HG03432 (cell line): ENCODE measurements at regions not wholly inside any gene's neighbourhood (a gene's known extent, or its start where the extent isn't known, plus 50 kb on each side); places are given as distances from the start of the nearest gene placed in this dataset.
"Not testable (repeated sequence)": the region's sequence is repeated elsewhere in the genome, so short reads cannot be mapped to it uniquely, and the experiment has no call there.

Source experiments
- ATAC-seq: cut with Tn5 transposase; IDR thresholded peaks from one replicate; pipeline ENCODE4 v1.9.1; 2021; ENCODE audit warnings: mild to moderate bottlenecking, moderate library complexity; ENCODE audit not compliant: unreplicated experiment

GRCh38 chr3:130800829-130801228 lies 54.2 kb upstream of the PIK3R4 start:
- no peak for ATAC-seq

GRCh38 chr3:130801473-130801872 lies 54.8 kb upstream of the PIK3R4 start:
- no peak for ATAC-seq

- no peak for ATAC-seq
Measured at GRCh38 chr3:130811557-130811956, 64.9 kb upstream of the PIK3R4 start.

- ATAC-seq, result no peak
Measured at GRCh38 chr3:130814691-130815472, 68.3 kb upstream of the PIK3R4 start.

- no peak for ATAC-seq
Measured at GRCh38 chr3:130816561-130817445, 70.2 kb upstream of the PIK3R4 start.

- not testable (repeated sequence) for ATAC-seq
Measured at GRCh38 chr3:130818066-130818465, 71.4 kb upstream of the PIK3R4 start.

- no peak for ATAC-seq
Measured at GRCh38 chr3:130820976-130821375, 72.9 kb upstream of the ATP2C1 start.

GRCh38 chr3:130821806-130822205 lies 72.1 kb upstream of the ATP2C1 start:
- ATAC-seq, result no peak

GRCh38 chr3:130823241-130823884 lies 70.5 kb upstream of the ATP2C1 start:
- no peak for ATAC-seq

GRCh38 chr3:130823996-130824395 lies 69.9 kb upstream of the ATP2C1 start:
- no peak for ATAC-seq

GRCh38 chr3:130825762-130826299 lies 68.1 kb upstream of the ATP2C1 start:
- no peak for ATAC-seq

- ATAC-seq, result no peak
Measured at GRCh38 chr3:130826516-130827182, 67.2 kb upstream of the ATP2C1 start.

GRCh38 chr3:130827486-130827885 lies 66.4 kb upstream of the ATP2C1 start:
- no peak for ATAC-seq

GRCh38 chr3:130828948-130829947 lies 64.6 kb upstream of the ATP2C1 start:
- ATAC-seq, result no peak

- no peak for ATAC-seq
Measured at GRCh38 chr3:130831719-130832400, 62.0 kb upstream of the ATP2C1 start.

GRCh38 chr3:130832401-130832746 lies 61.5 kb upstream of the ATP2C1 start:
- not testable (repeated sequence) for ATAC-seq

GRCh38 chr3:130834476-130834875 lies 59.4 kb upstream of the ATP2C1 start:
- ATAC-seq, result no peak

- ATAC-seq, result no peak
Measured at GRCh38 chr3:130835483-130835882, 58.4 kb upstream of the ATP2C1 start.
